ENCODE measurements at regions not wholly inside any gene's neighbourhood (a gene's known extent, or its start where the extent isn't known, plus 50 kb on each side); places are given as distances from the start of the nearest gene placed in this dataset.
"Not testable (repeated sequence)": the region's sequence is repeated elsewhere in the genome, so short reads cannot be mapped to it uniquely, and the experiment has no call there.

DNA sequence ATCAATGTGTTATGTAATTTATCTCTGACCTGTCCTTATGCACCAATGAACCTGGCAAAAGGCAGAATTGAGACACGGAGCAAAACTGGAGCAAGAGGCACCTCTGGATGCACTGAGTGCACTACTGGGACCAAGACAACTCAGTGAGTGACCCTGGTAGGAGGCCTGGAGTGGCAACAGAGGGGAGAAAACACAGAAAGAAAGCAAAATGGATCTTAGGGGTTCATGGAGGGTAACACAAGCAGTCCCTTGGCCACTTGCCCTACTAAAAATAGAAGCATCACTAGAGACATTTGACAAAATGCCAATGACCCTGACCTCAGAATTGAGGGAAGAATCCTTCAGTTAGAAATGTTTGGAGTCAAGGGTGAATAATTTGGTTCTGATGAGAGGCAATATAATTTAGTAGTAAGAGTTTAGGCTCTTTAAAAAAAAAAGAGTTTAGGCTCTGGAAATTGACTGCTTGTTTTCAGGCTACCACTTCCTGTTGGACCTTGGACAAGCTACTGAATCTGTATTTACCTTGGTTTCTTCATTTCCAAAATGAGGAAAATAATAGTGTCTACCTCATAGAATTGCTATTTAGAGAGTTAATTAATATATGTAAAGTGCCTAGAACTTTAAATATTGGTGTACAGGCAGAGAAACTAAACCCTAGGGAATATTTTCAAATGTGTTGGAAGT is 234.9 kb upstream of the TARS1 start:
- no peak for DNase-seq (ENCODE audit: low read depth, low spot score)

DNA sequence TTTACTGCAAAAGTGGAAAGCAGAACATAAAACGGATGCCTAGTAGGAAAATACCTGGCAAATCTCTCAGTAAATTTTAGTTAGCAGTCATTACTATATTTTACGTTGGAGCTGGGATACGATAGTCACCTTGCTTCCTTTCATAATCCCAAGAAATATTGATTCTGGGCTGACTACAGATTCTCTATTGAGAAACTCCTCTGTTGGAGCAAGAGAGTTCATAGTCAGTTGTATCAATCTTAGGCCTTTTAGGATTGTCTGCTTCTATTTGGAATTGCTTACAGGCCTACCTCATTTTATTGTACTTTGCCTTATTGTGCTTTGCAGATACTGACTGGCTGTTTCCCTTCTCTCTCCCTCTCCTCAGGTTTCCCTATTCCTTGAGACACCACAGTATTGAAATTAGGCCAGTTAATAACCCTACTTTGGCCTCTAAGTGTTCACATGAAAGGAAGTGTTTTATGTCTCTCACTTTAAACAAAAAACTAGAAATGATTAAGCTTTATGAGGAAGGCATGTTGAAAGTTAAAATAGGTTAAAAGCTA is 233.7 kb upstream of the TARS1 start:
- no peak for DNase-seq (ENCODE audit: low read depth, low spot score)

DNA sequence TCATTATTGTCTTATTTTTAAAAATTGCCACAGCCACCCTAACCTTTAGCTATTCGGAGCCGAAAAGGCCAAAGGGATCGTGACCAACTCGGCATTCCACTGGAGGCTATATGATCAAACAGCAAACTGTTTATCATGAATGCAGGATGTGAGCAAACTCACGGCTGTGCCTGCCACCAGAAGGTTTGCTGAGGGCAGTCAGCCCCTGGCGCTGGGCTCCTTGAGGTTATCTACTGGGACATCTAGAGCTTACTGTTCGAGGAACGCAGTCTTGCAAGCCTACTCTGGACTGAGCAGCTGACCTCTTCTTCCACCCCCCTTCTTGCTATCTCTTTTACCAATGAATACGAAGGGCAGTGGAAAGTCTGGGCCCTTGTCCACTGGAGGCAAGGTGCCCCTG is 231.5 kb upstream of the TARS1 start:
- no peak for DNase-seq (ENCODE audit: low read depth, low spot score)

DNA sequence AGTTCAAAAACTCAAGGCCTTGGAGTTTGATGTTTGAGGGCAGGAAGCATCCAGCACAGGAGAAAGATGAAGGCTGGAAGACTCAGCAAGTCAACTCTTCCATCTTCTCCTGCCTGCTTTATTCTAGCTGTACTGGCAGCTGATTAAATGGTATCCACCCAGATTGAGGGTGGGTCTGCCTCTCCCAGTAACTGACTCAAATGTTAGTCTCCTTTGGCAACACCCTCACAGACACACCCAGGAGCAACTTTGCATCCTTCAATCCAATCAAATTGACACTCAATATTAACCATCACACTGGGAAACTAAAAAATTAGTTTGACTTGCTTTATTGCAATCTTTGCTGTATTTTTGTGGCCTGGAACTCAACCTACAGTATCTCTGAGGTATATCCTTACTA is 230.5 kb upstream of the TARS1 start:
- not testable (repeated sequence) for DNase-seq (ENCODE audit: low read depth, low spot score)

DNA sequence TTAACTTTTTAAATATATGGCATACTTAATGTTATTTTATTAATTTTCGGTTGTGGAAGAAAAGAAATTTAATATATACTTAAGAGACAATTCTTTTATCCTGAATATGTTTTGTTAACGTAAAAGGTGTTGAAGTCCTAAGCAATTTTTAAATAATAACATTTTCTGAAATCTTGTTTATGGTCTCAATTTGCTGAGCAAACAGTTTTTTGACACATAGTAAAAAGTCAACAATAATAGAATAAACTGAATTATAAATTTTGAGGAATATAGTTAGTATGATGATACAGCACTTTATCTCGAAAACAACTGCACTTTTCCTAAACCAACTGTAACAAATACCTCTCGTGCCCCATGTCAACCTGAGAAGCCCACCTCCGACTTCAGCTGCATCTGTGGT is 229.8 kb upstream of the TARS1 start:
- no peak for DNase-seq (ENCODE audit: low read depth, low spot score)

DNA sequence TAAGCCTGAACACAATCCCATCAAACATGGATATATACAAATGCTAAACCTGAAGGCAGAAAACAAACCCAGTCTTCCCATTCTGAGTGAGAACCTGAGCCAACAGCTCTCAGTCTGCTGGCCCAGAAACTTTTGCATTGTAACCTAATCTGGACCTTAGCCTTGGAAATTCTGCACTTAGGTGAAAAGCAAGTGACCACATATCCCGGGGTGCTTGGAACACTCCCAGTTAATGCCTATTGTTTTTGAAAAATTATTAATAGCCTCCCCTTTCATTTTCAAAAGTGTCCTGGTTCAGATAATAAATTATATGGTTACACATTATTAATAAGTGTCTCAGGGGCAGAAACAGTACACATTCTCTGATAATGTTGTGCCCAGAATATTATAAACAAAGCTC is 228.3 kb upstream of the TARS1 start:
- no peak for DNase-seq (ENCODE audit: low read depth, low spot score)

DNA sequence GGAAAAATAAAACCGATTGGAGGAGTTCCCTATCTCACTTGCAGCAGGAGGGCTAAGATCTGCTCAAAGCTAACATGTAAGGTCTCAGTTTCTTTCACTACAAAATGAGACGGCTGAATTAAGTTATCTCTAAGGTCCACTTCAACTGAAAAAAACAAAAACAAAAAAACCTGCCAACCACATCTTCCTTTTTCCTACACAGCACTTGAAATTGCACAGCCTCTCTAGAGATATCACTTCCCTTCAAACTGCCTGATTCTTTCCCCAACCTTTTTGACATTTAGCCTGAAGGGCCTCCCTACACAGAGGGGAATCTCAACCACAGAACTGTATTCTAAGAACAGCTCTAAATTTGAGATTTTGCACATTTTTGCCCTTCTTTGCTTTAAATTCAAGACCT is 227.9 kb upstream of the TARS1 start:
- no peak for DNase-seq (ENCODE audit: low read depth, low spot score)

DNA sequence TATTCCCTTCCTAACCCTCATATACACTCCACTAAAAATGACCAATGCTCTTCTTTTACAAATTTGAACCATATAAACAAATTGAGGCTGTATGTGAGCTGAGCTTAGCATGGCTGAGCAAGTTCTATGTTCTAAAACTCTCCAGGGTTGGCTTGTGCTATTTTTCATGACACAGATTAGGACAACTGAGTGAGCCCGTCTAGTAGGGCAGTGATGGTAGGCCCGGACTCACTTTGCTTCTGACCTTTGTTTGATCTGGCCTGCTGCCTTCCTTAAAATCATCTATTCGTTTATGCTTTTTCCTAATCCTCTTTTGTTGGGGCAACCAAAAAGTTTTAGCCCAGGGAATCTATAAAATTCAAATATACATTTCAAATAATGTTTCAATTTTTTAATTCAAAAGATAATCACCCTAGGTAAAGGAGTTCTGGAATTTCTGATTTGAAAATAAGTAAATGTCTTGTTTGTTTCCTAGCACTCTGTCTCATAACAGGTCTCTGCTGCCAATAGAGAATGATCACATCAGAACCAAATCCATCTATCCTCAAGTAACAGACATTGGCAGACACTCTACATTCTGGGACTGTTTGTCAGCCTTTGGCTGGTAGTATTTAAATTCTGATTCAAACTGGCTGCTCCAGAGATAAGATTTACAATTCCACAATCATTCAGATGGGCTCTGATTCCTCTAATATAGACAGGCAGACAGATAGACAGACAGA is 217.0 kb upstream of the TARS1 start:
- no peak for DNase-seq (ENCODE audit: low read depth, low spot score)

DNA sequence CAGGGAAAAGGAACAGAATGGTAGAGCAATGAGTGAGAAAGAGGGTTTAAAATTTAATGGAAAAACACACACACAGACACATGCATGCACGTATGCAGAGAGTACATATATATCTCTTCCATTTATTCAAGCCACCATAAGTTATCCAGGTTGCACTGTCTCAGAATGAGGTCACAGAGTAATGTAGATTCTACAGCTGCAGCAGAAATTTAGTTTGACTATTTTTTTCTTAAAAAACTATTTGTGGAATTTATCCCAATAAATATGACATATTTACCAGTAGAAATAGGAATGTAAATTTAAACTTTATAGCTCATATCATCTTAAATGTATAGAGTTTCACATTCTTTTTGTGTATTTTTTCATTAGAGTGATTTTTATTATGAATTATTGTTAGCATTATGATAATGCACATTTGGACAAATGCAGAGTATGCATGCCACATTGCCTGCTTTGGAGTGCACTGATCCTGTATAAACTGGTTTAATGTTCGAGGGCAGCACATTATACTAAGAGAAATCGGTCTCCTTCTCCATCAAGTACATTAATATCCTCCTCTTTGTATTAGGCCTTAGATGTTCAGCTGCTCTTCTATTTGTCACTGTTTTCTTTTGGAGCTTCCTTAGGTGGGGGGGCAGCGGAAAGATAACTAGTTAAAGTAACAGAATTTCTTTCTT is 216.3 kb upstream of the TARS1 start:
- DNase-seq (ENCODE audit: low read depth, low spot score), result no peak

DNA sequence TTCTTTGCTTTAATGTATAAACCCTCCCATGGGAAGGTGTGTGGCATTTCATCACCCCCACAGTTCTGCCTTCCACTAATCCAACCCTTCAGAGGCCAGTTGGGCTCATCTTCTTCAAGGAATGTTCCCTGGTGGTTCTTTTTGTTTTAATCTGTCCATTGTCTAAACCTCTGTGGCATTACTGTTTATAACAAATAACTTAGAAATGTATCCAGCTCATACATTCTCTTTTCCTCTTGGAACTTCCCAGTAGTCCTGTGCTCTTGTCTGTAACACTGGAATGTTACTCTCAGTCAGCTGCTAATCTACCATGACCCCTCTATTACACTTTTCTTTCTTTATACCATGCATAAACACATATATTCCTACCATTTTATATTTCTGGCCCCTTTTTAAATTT is 213.5 kb upstream of the TARS1 start:
- no peak for DNase-seq (ENCODE audit: low read depth, low spot score)

DNA sequence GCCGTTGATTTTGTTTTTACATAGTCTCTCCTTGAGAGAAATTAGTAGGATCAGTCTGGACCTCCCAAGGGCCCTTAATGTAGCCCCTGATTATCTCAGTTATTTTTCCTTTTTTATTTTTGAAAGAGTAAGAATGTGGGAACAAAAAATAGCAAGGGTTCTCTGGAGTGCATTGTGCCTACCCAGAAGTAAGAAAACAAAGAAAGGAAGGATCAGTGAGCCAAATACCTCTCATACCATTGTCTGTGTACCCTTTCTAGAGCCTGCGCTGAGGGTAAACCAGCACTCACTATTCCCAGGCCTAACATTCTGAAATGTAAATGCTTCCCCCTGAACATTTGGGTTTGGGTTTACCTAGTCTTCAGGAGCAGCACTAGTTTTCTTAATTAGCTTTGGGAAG is 213.0 kb upstream of the TARS1 start:
- no peak for DNase-seq (ENCODE audit: low read depth, low spot score)

DNA sequence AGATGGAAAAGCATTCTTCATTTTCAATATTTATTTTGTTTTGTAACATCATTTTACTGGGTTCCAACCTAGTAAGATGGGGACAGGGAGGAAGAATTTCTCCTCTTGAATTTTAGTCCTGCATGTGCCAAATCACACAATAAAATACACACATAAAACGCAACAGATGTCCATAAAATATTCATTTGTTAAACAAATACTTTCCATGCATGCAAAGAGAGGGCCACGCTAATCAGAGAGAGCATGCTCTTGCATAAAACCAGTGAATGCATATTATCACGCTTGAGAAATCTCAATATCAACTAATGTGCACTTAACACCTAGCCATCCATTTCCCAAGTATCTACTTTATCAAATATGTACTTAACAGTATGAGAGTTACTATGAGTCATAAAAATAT is 212.6 kb upstream of the TARS1 start:
- no peak for DNase-seq (ENCODE audit: low read depth, low spot score)

DNA sequence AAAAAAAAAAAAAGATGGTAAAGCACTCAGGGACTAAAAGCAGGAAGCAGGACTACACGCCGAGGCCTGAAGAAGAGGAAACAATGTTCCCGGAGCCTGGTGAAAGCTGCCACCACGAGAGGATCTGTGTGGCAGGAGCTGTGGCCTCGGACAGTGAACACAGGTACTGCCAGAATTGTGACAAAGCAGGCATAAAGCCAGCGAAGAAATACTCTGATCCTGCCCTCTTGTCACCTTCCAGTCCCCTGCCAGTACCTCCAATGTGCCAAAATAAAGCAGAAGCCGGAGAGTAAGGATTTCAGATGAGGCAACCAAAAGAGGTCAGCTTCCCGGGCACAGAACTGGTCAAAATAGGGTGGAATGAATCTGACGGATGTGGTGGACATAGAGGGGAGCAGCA is 211.5 kb upstream of the TARS1 start:
- DNase-seq (ENCODE audit: low read depth, low spot score), result no peak

DNA sequence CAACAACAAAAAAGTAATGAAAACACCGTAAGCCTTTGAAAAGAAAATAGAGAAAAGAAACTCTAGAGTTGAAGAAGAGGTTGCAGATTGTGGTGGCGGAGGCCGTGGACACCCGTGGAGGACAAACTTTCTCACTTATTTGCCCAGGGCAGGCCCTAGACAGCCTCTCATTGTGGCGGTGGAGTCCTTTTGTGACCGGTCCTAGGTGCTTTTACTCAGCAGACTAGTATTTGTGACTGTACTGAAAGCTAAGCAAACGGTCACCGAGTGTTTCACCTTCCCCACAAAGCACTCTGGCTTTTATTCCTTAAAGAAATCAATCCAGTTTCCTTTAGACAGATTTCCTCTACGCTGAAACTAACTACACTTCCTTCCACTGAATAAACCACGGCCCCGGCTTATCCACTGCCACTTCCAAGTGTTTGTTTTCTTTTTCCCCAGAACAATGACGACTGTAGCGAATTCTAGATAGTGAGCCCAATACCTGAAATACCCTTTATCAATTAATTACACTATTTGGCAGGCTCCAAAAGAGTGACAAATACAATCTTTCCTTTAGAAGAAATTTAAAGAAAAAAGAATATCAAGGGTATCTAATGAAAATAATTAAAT is 210.2 kb upstream of the TARS1 start:
- DNase-seq (ENCODE audit: low read depth, low spot score), result peak; percentile 35

DNA sequence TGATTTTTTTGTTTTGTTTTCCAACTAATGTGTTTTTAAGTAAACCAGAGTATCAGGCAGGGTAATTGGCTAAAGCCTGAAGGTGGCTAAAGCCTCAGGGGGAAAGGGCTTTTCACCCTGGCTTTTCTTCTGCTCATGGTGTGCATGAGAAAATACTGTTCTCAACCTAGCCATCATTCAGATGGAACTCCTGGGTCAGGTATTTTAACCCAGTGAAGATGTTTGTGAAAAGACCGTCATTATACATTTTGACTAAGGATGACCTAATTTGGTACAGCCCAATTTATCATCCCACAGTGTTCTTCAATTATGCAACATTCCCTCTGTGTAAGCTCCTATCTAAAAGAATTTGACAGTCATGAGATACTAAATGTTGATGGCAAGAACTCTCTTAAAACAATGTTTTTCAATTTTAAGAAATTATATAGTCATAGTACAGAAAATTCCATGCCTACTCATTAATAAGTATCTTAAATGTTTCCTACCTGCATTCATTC is 209.5 kb upstream of the TARS1 start:
- no peak for DNase-seq (ENCODE audit: low read depth, low spot score)

DNA sequence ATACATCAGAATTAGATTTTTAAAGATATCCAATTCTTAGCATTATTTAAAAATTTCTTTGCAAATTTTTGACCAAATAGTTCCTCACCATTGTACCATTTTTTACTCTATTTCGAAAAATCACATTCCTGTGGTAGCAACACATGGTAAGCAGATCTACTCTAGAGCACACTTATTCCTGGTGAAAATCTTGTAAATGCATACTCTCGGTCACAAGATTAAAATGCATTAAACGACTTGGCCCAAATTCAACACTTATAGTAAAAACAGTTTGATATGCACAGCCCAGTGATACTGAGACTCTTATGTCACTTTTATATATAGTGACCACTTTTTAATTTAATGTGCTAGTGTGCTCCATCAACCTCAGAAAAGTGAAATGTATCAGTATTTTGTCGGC is 208.8 kb upstream of the TARS1 start:
- DNase-seq (ENCODE audit: low read depth, low spot score), result no peak

DNA sequence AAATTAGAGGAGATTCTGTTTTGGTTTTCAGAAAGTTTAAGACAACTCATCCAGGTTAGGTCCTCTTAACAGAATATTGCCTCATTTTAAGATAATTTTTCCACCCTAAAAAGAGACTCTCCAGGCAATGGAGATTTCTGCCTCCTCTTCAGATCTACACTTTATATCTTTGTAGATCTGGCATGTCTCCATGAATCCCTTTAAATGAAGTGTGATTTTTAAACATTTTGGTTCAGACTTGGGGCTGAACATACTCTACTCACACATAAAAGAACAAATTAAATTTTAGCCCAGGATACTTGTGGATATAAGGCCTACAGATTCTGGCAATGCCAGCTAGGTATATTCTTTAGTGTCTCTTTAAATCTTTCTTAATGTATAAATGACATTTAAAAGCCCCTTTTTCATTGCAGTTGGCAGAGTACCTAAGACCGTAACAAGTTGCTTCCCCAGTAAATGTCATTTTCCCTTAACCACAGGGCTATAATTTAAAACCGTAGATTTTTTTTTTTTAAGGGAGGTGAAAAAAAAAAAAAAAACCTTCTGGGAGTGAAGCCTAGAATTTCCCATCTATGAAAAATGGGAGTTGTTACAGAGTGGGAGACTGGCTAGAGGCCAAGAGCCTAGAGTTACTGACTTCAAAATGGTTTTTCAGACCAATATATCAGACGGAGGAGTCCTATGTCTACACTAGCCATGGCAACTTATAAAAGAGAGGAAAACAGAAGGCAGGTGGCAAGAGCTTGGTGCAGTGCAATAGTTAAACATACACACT is 207.8 kb upstream of the TARS1 start:
- DNase-seq (ENCODE audit: low read depth, low spot score), result no peak

DNA sequence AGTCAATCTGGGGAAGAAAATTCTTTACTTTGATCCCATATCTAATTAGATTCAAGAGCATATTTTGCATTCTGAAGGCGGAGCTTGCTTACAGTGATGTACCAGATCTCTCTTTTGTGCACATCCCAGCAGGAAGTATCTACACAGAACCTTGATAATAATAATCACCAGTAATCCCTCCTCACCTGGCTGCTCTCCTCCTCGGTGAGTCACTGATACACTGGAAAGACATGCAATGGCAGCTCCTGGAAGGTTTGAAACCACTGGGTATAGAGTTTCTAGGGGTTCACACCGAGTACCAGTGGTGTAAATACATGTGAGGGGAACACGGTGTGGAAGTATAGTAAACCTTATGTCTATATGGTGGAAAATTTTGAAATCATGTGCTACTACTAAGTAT is 205.5 kb upstream of the TARS1 start:
- no peak for DNase-seq (ENCODE audit: low read depth, low spot score)

DNA sequence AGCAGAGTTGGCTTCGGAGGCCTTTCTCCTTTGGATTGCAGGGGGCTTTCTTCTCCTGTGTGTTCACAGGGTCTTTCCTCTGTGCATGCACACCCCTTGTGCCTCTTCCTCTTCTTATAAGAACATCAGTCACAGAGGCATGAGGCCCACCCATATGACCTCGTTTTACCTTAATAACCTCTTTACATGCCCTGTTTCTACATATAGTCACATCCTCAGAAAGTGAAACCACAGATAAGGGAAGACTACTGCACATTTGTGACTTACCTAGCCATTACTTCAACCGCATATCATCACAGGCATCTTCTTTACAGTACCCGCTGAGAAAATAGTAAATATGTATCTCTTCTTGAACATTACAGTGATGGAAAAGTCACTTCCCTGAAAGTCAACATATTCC is 204.9 kb upstream of the TARS1 start:
- no peak for DNase-seq (ENCODE audit: low read depth, low spot score)

DNA sequence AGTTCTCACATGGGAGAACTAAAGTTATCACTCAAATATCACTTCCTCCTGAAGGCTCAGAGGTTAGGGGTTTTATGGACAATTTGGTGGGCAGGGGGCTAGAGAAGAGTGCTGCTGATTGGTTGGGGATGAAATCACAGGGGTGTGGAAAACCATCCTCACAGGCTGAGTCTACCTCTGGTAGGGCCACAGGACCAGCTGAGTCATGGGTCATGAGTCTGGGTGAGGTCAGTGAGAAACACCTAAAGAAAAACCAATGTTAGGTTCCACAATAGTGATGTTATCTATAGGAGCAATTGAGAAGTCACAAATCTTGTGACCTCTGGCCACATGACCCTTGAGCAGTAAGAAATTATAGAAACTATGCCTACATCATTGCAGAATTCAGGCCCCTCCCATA is 203.3 kb upstream of the TARS1 start:
- no peak for DNase-seq (ENCODE audit: low read depth, low spot score)

Measured in pulmonary artery endothelial cell (primary cell).